Transverse colon (tissue), 3 donors: ENCODE measurements at regions not wholly inside any gene's neighbourhood (a gene's known extent, or its start where the extent isn't known, plus 50 kb on each side); places are given as distances from the start of the nearest gene placed in this dataset.

Experiments used
- EP300 ChIP-seq: sonication (generic); formaldehyde crosslinking; IDR thresholded peaks from one replicate; pipeline ENCODE4 v1.6.1; 2017; ENCODE audit warnings: antibody characterized with exemption, low read depth
- POLR2A ChIP-seq: fragments of 450-650 bp; IDR thresholded peaks from one replicate; pipeline ENCODE4 v1.6.1; 2016; ENCODE audit warnings: antibody characterized with exemption, mild to moderate bottlenecking, moderate library complexity
- TF ChIP-seq, protein P1 (sequence below), 5 experiments: fragments of 200-600 bp in 3 of 5; fragments of 450-650 bp in 2 of 5; sonication (generic) in 3 of 5; IDR thresholded peaks; 1 replicate in 2 of 5; 2 replicates in 3 of 5; pipeline ENCODE4 v1.5.1; 2016 to 2017; ENCODE audit warnings: antibody characterized with exemption in 5 of 5, inconsistent platforms in 3 of 5, mild to moderate bottlenecking in 2 of 5, moderate library complexity in 1 of 5

DNA sequence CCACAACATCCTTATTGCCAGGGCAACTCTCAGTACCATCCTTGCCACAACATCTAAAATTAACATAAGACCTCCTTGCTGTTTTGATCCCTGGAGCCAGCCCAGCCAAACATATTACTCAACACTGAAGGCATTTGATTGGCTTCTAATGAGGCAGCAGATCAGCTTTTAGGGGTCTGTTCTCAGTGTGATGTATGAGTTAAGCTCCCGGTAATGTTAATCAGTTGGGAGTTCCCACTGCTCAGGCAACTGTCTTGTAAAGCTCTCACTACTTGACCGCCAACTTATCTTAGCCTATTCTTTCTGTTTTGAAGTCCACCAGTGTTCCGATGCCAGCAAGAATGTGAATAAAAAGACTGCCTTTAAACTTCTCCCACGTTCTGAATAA is 158.9 kb downstream of the FOXB1 start:
- TF ChIP-seq, protein P1, sequence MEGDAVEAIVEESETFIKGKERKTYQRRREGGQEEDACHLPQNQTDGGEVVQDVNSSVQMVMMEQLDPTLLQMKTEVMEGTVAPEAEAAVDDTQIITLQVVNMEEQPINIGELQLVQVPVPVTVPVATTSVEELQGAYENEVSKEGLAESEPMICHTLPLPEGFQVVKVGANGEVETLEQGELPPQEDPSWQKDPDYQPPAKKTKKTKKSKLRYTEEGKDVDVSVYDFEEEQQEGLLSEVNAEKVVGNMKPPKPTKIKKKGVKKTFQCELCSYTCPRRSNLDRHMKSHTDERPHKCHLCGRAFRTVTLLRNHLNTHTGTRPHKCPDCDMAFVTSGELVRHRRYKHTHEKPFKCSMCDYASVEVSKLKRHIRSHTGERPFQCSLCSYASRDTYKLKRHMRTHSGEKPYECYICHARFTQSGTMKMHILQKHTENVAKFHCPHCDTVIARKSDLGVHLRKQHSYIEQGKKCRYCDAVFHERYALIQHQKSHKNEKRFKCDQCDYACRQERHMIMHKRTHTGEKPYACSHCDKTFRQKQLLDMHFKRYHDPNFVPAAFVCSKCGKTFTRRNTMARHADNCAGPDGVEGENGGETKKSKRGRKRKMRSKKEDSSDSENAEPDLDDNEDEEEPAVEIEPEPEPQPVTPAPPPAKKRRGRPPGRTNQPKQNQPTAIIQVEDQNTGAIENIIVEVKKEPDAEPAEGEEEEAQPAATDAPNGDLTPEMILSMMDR (IDR thresholded peaks at IDR 0.05): no peak
- no peak for TF ChIP-seq EP300
- no peak for TF ChIP-seq POLR2A
